ENCODE measurements at regions not wholly inside any gene's neighbourhood (a gene's known extent, or its start where the extent isn't known, plus 50 kb on each side); places are given as distances from the start of the nearest gene placed in this dataset.
"Not testable (repeated sequence)": the region's sequence is repeated elsewhere in the genome, so short reads cannot be mapped to it uniquely, and the experiment has no call there.

DNA sequence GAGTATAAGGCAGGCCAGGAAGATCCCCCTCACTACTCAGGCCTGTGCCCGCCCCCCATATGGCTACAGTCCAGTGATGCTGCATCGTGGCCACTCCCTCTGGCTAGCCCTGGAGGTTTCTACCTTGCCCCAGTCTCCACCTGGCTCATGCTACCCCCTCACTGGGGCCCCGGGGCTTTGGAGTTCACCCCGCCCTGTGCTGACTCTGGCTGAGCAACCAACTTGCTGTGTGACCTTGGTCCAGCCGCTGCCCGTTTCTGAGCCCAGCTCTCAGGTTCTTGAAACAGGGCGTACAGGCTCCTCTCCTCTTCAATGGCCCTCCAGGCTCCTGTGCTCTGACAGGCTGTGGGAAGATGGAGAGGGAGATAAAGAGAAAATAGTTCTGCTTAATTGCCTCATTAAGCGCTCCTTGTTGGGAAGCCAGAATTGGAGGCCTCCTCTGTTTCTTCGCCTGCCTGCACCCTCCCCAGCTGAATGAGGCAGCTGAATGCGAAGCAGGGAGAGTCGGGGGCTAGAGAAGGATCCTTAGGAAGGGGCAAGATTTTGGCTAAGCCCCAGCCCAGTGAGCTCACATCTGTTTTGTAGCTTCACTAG is 138.2 kb upstream of the NCOR2 start:
- DNase-seq = peak; percentile 60

- DNase-seq = no peak
Measured at GRCh38 chr12:124704619-124705018, 137.2 kb upstream of the NCOR2 start.

DNA sequence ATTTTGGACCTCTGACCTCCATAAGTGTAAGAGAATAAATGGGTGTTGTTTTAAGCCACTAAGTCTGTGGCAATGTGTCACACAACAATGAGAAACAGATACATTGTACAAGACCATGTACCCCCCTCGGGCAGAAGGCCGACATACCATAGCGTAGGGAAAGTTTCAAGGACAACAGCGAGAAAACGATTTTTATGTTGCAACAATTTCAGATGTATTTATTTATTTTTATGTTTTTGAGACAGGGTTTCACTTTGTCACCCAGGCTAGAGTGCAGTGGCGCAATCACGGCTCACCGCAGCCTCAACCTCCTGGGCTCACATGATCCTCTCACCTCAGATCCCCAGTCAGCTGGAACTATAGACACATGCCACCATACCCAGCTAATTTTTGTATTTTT is 136.4 kb upstream of the NCOR2 start:
- DNase-seq = no peak

DNA sequence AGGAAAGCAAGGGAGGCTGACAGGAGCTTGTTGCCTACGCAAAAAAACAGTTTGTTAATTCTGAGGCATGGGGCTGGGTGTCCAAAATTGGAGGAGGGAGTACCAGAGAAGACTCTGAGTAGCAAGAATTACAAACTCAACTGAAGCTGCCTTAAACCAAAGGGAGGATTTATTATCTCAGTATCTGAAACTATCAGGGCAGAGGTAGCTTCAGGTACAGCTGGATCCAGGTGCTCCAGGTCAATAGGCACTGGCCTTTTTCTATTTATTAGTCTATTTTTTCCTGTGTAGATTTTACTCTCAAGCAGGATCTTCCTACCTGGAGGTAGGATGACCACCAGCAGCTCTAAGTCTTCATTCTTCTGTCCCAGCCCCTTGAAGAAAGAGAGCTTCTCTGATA is 135.3 kb upstream of the NCOR2 start:
- DNase-seq = no peak

DNA sequence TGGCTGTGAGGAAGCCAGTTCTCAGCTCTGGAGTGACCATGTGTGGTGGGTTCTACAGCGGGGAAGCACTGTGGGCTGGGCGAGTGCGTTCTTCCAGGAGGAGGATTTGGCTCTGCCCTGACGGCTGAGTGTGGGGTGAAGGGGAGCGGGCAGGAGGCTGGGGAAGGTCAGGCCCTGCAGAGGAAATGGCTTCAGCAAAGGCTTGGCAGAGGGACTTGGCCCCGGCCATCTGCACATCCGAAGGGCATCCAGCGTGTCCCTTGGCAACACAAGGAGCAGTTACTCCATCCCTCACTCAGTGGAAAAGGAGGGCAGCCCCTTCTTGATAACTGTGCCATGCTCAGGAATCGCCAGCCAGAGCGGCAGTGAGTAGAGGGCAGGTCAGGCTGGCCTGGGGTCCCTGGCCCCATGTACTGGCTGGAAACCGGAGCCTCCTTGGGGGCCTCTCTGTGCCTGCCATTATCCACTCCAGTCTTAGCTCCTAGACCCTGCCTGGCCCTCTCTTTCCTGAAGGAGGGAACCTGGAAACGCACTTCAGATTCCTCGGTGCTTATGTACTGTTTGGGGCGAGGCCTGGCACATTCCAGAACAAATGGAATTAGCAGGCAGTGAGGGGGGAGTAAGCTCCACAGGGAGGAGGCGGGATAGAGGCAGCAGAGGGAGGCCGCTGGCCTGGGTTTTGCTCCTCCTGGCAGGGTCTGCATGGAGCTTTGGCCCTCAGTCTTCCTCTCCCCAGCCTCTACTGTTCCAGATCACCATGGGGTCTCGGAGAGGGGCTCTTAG is 133.6 kb upstream of the NCOR2 start:
- DNase-seq = no peak

DNA sequence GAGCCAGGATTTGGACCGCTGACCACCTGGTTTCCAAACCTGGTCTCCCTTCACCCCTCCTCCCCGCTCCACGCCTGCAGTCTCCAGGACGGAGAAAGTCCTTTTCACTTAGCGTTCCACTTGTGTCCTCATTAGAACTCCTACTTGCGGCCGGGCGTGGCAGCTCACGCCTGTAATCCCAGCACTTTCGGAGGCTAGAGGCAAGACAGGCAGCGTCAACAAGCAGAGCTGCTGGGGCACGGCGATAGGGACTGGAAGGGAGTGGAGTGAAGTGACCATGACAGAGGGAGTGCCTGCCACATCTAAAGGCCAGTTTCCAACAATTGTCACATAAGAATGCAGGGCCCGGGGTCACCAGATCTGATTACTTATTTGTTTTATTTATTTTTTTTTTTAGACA is 132.5 kb upstream of the NCOR2 start:
- DNase-seq = no peak

DNA sequence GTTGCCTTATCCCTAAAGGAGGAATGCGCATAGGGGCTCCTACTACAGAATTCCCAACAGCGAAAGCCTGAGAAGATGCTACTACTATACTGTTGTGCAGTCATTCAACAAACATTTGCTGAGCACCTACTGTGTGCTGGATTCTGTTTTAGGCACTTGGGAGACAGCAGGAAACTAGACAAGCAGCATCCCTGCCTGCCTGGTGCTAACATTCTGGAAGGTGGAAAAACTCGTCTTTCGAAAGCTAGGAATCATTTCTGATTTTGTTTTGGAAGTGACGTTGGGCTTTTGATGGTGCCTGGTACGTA is 131.5 kb upstream of the NCOR2 start:
- DNase-seq = no peak

GRCh38 chr12:124698211-124698997 is 131.0 kb upstream of the NCOR2 start:
- no peak for DNase-seq

DNA sequence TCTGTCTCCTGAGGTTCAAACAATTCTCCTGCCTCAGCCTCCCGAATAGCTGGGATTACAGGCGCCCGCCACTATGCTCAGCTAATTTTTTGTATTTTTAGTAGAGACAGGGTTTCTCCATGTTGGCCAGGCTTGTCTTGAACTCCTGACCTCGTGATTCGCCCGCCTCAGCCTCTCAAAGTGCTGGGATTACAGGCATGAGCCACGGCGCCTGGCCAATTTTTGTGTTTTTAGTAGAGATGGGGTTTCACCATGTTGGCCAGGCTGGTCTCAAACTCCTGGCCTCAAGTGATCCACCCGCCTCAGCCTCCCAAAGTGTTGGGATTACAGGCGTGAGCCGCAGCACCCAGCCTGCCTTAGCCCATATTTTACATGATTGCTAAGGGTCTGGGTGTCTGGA is 130.3 kb upstream of the NCOR2 start:
- not testable (repeated sequence) for DNase-seq

DNA sequence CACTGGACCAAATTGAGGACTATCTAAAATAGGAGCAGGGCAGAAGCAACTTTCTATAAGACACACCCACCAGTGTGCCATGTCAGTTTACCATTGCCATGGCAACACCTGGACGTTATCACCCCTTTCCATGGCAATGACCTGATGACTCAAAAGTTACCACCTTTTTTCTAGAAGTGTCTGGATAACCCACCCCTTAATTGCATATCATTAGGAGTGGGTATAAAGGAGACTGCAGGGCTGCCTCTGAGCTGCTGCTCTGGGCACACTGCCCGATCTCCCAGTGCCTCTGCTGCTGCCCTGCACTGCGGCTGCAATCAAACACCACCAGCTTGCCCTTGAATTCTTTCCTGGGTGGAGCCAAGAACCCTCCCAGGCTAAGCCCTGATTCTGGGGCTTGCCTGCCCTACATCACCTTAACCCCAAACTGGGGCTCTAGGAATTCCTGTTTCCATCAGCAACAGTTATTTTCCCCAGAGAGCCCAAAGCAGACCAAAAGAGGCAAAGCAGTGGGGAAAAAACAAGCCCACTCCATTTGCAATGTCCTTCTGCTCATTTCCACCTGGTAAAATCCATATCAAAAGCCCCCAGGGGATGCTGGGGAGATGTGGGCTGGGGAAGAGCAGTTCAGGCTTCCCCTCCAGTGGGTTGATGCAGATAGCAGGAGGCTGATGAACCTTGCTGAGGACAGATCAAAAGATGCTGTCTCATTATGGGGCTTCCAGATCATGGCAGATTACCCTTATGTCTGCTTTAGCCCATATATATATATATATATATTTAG is 129.5 kb upstream of the NCOR2 start:
- peak; percentile 4 for DNase-seq

DNA sequence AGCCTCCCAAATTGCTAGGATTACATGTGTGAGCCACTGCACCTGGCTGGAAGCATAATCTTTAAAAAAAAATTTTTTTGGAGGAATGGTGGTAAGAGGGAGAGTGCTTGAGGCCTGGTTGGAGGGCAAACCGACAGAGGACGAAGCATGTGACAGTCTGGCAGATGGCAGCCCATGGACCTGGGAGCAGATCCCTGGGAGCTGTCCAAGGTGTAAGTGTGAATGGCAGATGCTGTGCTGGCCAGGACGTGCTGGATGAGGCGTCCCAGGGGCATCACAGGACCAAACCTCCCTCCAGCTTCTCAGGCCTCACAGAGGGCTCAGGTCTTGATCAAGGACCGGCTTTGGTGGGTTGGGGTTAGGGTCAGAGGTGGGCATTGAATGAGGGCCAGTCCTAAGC is 128.4 kb upstream of the NCOR2 start:
- no peak for DNase-seq

DNA sequence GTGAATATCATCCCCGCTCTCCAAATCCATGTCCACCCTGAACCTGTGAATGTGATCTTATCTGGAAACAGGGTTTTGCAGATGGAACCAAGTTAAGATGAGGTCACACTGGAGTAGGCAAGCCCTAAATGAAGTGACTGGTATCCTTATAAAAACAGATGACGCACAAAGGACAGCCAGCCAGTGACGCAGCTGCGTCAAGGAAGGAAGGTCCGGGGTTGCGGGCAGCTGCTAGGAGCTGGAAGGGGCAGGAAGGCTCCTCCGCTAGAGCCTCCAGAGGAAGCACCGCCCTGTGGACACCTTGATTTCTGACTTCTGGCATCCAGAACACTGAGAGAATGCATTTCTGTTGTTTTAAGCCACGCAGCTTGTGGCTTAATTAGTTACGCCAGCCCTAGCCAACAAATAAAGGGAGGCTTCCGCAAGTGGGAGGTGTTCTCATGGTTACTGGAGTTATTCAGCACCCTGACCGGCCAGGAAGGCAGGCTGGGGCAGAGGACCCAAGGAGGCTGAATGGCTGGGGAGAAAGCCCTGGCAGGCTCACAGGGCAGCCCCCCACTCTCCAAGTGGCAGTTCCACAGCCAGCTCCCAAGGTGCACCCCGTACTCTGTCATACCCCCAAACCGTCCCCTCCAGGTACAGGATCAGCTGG is 127.6 kb upstream of the NCOR2 start:
- no peak for DNase-seq

DNA sequence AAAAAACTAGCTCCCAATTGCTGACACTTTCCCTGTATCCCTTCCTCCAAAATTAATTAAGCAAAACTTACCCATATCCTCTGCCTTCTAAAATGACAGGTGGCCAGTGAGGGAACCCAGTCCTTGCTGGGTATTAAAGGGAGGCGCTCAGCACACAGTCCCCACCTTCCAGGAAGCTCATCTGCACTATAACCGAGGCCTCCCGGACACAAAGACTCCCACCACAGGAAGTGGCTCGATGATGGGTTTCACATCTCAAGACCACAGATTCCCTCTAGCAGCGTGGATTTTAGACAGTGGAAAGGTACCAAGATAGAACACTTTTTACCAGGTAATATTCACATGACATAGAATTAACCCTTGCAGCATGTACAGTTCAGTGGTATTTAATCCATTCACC is 126.8 kb upstream of the NCOR2 start:
- no peak for DNase-seq

- DNase-seq = no peak
Measured at GRCh38 chr12:124693111-124693723, 125.8 kb upstream of the NCOR2 start.

GRCh38 chr12:124692443-124692842 is 125.0 kb upstream of the NCOR2 start:
- no peak for DNase-seq

GRCh38 chr12:124691429-124691828 is 124.0 kb upstream of the NCOR2 start:
- DNase-seq = no peak

DNA sequence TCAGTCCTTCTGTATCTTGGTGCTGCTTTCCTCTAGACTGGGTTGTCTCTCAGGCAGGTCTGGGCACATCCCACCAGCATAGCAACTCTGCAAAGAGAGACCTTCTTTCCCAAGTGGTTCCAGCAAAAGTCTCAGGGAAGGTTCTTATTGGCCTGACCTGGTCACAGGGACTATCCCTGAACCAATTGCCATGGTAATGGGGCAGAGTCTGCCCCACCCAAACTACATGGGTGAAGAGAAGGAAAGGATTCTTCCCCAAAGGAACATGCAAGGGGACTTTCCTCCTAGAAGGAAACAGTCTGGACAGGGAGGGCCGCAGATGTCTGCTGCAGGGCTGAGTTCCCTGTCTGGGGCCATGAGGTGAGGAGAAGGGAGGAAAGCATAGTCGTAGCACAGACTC is 122.2 kb upstream of the NCOR2 start:
- no peak for DNase-seq

DNA sequence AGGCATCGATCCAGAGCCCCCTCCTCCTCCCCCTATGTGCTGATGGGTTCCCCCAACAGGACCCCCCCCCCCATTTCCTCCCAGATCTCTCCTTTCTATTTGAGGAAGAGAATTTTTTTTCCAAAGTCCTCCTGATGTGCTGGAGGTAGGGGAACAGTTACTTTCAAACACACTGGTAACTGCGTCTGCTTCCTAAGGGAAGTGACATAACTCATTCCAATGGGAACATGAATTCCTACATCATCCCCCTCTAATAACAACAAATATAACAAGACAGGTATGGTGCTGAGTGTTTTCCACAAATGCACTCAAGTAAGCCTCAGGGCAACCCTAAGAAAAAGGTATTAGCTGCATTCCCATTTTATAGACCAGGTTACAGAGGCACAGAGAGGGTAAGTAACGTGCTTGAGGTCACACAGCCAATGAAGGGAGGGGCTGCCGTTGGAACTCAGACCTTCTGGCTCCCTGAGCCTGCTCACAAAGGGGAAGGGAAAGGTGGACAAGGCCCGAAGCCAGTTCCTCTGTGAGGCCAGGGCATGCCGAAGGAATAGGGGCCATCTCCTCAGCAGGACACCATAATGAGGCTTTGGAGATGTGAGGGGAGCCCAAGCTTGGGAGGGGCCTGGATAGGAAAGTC is 121.1 kb upstream of the NCOR2 start:
- no peak for DNase-seq

- DNase-seq = no peak
Measured at GRCh38 chr12:124687917-124688316, 120.5 kb upstream of the NCOR2 start.

- no peak for DNase-seq
Measured at GRCh38 chr12:124687174-124687902, 119.9 kb upstream of the NCOR2 start.
